ENCODE measurements at regions not wholly inside any gene's neighbourhood (a gene's known extent, or its start where the extent isn't known, plus 50 kb on each side); places are given as distances from the start of the nearest gene placed in this dataset.

DNA sequence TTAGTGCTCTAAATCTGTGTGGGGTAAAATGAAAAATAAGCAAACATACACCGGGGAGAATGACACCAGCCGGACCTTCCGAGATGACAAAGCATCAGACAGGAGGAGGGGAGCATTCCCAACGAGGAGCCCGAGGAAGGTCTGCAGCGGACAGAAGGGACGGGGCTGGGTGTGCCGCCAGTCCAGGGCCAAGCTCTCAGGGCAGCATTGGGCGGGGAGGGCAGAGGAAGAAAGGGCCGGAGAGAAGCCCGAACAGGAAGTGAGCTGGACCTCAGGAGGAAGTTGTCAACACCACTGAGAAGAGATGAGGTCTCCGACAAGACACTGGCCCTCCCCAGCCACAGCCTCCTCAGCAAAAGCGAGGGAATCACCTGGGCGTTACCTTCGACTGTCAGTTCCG, 182.6 kb upstream of the RNF32 start:
- TF ChIP-seq, protein P1, sequence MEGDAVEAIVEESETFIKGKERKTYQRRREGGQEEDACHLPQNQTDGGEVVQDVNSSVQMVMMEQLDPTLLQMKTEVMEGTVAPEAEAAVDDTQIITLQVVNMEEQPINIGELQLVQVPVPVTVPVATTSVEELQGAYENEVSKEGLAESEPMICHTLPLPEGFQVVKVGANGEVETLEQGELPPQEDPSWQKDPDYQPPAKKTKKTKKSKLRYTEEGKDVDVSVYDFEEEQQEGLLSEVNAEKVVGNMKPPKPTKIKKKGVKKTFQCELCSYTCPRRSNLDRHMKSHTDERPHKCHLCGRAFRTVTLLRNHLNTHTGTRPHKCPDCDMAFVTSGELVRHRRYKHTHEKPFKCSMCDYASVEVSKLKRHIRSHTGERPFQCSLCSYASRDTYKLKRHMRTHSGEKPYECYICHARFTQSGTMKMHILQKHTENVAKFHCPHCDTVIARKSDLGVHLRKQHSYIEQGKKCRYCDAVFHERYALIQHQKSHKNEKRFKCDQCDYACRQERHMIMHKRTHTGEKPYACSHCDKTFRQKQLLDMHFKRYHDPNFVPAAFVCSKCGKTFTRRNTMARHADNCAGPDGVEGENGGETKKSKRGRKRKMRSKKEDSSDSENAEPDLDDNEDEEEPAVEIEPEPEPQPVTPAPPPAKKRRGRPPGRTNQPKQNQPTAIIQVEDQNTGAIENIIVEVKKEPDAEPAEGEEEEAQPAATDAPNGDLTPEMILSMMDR (conservative IDR thresholded peaks at IDR 0.05; ENCODE audit: low read depth, low read length): no peak
- TF ChIP-seq EZH2 (IDR thresholded peaks at IDR 0.05; ENCODE audit: borderline replicate concordance, low read depth, low read length, poor library complexity, severe bottlenecking): no peak
